ENCODE measurements at regions not wholly inside any gene's neighbourhood (a gene's known extent, or its start where the extent isn't known, plus 50 kb on each side); places are given as distances from the start of the nearest gene placed in this dataset.

DNA sequence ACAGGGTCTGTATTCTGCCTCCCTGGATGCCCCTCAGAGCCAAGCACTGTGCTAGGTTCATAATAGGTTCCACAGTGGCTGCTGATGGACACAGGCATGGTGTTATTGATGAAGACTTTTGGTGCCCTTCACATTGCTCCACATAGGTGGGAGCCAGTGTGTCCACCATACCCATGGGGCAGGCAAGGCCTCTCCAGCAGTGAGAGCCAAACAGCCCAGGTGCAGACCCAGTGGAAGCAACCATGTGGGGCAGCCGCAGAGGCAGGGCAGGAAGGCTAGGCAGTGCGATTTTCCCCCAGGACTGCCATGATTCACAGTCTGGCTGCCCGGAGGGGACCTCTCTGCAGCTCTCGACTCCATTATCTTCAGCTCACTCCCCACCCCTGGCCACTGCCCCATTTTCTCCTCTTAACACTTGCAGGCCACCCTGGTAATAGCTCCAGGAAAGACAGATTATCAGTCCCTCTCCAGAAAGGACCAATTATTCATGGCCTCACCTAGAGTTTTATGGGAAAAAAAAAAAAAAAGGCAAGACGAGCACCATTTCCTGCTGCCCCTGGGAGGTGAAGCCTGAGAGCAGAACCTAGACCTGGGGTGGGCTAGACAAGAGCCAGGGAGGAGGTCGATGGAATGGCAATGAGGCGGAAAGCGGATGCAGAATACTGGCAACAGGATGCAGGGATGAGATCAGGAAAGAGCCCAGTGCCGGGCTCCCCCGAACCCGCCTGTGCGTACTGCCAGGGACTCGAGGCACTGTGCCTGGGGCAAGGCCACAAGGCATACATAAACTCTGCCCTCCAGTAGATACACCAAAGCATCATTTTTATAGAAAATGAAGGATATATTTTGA lies 343.0 kb upstream of the NCAM1 start:
- no peaks in the 10 kb centered on the region for H3F3A ChIP-seq (ENCODE audit: control insufficient read depth, insufficient read depth)
- H3K27me3 ChIP-seq (ENCODE audit: control insufficient read depth, low read length): no peaks in the 10 kb centered on the region
- no peaks in the 10 kb centered on the region for H4K20me1 ChIP-seq (ENCODE audit: control insufficient read depth, insufficient read depth, low read depth, low read length)
- TF ChIP-seq, protein P1, sequence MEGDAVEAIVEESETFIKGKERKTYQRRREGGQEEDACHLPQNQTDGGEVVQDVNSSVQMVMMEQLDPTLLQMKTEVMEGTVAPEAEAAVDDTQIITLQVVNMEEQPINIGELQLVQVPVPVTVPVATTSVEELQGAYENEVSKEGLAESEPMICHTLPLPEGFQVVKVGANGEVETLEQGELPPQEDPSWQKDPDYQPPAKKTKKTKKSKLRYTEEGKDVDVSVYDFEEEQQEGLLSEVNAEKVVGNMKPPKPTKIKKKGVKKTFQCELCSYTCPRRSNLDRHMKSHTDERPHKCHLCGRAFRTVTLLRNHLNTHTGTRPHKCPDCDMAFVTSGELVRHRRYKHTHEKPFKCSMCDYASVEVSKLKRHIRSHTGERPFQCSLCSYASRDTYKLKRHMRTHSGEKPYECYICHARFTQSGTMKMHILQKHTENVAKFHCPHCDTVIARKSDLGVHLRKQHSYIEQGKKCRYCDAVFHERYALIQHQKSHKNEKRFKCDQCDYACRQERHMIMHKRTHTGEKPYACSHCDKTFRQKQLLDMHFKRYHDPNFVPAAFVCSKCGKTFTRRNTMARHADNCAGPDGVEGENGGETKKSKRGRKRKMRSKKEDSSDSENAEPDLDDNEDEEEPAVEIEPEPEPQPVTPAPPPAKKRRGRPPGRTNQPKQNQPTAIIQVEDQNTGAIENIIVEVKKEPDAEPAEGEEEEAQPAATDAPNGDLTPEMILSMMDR (IDR thresholded peaks at IDR 0.05; ENCODE audit: low read depth, low read length, poor library complexity, severe bottlenecking): no peak
- no peak for TF ChIP-seq EZH2phosphoT487 (IDR thresholded peaks at IDR 0.05; ENCODE audit: borderline replicate concordance, low read length)
- no peak overlapping the region for H3K27ac ChIP-seq (ENCODE audit: low read depth, low read length)
- no peaks in the 10 kb centered on the region for H3K9me3 ChIP-seq (ENCODE audit: control insufficient read depth, insufficient read depth, low read length)
- H3K4me3 ChIP-seq (ENCODE audit: low read length): no peak overlapping the region
- H3K4me1 ChIP-seq (ENCODE audit: control insufficient read depth, low read length): no peaks in the 10 kb centered on the region
- no peaks in the 10 kb centered on the region for H3K36me3 ChIP-seq (ENCODE audit: control insufficient read depth, low read length)
- no peak overlapping the region for H3K4me2 ChIP-seq (ENCODE audit: low read length)
- no peaks in the 10 kb centered on the region for H3K9me2 ChIP-seq (replicated peaks; ENCODE audit: control insufficient read depth, low read length)
- no peaks in the 10 kb centered on the region for H3K79me2 ChIP-seq (ENCODE audit: control insufficient read depth, low read length)

DNA sequence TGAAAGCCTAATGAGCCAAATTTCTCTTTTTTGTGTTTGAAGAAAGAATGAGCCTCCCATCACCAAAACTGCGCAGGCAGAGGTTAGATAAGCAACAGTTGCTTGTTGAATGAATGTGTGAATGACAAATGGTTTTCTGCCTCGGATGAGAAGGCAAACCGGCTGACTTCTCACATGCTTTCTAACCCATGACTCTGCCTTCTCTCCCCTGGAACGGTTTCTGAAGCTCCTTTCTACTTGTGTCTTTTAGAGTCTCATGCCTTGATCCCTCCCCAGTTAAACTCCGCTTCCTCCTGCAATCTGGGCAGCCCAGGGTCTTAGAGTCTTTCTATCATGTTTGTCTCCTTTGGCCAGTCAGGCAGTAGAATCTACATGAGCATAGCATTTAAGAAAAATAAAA lies 342.1 kb upstream of the NCAM1 start:
- Histone ChIP-seq H3K4me1 (ENCODE audit: control insufficient read depth, low read length) (no peaks in the 10 kb centered on the region), H3K79me2 (ENCODE audit: control insufficient read depth, low read length) (no peaks in the 10 kb centered on the region), H3K27ac (ENCODE audit: low read depth, low read length) (no peak overlapping the region), H3K4me3 (ENCODE audit: low read length) (no peak overlapping the region), H3K4me2 (ENCODE audit: low read length) (no peak overlapping the region), H4K20me1 (ENCODE audit: control insufficient read depth, insufficient read depth, low read depth, low read length) (no peaks in the 10 kb centered on the region), H3K27me3 (ENCODE audit: control insufficient read depth, low read length) (no peaks in the 10 kb centered on the region), H3F3A (ENCODE audit: control insufficient read depth, insufficient read depth) (no peaks in the 10 kb centered on the region), H3K36me3 (ENCODE audit: control insufficient read depth, low read length) (no peaks in the 10 kb centered on the region), H3K9me3 (ENCODE audit: control insufficient read depth, insufficient read depth, low read length) (no peaks in the 10 kb centered on the region), H3K9me2 (replicated peaks; ENCODE audit: control insufficient read depth, low read length) (no peaks in the 10 kb centered on the region)
- TF ChIP-seq EZH2phosphoT487 (IDR thresholded peaks at IDR 0.05; ENCODE audit: borderline replicate concordance, low read length): no peak
- TF ChIP-seq, protein P1 (IDR thresholded peaks at IDR 0.05; ENCODE audit: low read depth, low read length, poor library complexity, severe bottlenecking): no peak

DNA sequence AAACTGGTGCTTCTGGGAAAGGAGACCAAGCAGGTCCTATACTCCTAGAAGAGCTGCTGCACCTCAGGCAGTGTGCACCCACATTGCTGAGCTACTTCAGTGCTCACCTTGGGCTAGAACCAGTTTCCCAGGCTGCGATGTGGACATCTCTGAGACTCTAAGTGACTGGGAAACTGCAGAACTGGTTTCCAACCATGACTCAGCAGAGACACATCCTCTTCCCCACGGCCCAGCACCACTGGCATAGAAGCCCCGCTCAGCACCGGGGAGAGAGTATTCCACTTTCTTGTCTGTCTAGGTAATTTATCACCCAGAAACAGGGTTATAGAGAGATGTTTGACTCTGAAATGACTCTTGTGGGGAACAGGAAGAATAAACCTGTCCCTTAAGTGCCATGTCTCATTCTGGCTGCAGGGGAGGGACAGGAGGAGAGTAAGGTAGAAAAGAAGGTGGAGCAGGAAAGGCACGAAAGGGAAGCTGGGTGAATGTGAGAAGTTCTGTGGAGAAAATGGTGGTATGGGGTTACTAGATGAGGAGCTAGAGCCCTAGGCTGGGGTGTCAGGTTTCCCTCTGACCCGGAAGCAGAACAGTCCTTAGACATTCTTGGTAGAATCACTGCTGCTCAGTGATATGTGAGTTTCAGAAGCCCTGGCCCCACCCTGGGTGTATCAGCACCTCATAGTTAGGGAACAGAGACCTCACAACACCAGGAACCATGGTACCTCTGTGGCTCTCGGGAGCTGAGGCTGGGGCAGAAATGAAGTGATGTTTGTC lies 340.4 kb upstream of the NCAM1 start:
- Histone ChIP-seq H3K4me1 (ENCODE audit: control insufficient read depth, low read length) (no peaks in the 10 kb centered on the region), H3K4me3 (ENCODE audit: low read length) (no peak overlapping the region), H3K9me2 (replicated peaks; ENCODE audit: control insufficient read depth, low read length) (no peaks in the 10 kb centered on the region), H3K9me3 (ENCODE audit: control insufficient read depth, insufficient read depth, low read length) (no peaks in the 10 kb centered on the region), H3K27me3 (ENCODE audit: control insufficient read depth, low read length) (no peaks in the 10 kb centered on the region), H3F3A (ENCODE audit: control insufficient read depth, insufficient read depth) (no peaks in the 10 kb centered on the region), H3K79me2 (ENCODE audit: control insufficient read depth, low read length) (no peaks in the 10 kb centered on the region), H3K27ac (ENCODE audit: low read depth, low read length) (no peak overlapping the region), H3K36me3 (ENCODE audit: control insufficient read depth, low read length) (no peaks in the 10 kb centered on the region), H3K4me2 (ENCODE audit: low read length) (no peak overlapping the region), H4K20me1 (ENCODE audit: control insufficient read depth, insufficient read depth, low read depth, low read length) (no peaks in the 10 kb centered on the region)
- TF ChIP-seq, protein P1 (IDR thresholded peaks at IDR 0.05; ENCODE audit: low read depth, low read length, poor library complexity, severe bottlenecking): no peak
- TF ChIP-seq EZH2phosphoT487 (IDR thresholded peaks at IDR 0.05; ENCODE audit: borderline replicate concordance, low read length): no peak

Data from DOHH2 (cell line).